CD4-positive, alpha-beta T cell treated with Interleukin-4 for 1 hour (primary cell): ENCODE measurements at regions not wholly inside any gene's neighbourhood (a gene's known extent, or its start where the extent isn't known, plus 50 kb on each side); places are given as distances from the start of the nearest gene placed in this dataset.
"Not testable (repeated sequence)": the region's sequence is repeated elsewhere in the genome, so short reads cannot be mapped to it uniquely, and the experiment has no call there.

ENCODE experiments used
- DNase-seq, 2 donors: peaks; one replicate each; pipeline ENCODE4 v3.0.0-alpha.2; 2020 to 2022

GRCh38 chr21:18723171-18723570 lies 319.6 kb upstream of the TMPRSS15 start:
- DNase-seq: no peak

- no peak for DNase-seq
Measured at GRCh38 chr21:18725653-18726052, 322.1 kb upstream of the TMPRSS15 start.

GRCh38 chr21:18741954-18742353 lies 338.4 kb upstream of the TMPRSS15 start:
- DNase-seq: no peak

- no peak for DNase-seq
Measured at GRCh38 chr21:18743531-18743930, 339.9 kb upstream of the TMPRSS15 start.

GRCh38 chr21:18744840-18745239 lies 341.3 kb upstream of the TMPRSS15 start:
- DNase-seq: no peak

GRCh38 chr21:18752894-18753293 lies 349.3 kb upstream of the TMPRSS15 start:
- not testable (repeated sequence) for DNase-seq

- not testable (repeated sequence) for DNase-seq
Measured at GRCh38 chr21:18756272-18756671, 352.7 kb upstream of the TMPRSS15 start.

- DNase-seq: no peak
Measured at GRCh38 chr21:18759267-18759666, 355.7 kb upstream of the TMPRSS15 start.

- DNase-seq: no peak
Measured at GRCh38 chr21:18759751-18760161, 356.2 kb upstream of the TMPRSS15 start.

- no peak for DNase-seq
Measured at GRCh38 chr21:18760247-18760646, 356.7 kb upstream of the TMPRSS15 start.

- no peak for DNase-seq
Measured at GRCh38 chr21:18764720-18765119, 361.1 kb upstream of the TMPRSS15 start.

GRCh38 chr21:18769599-18769998 lies 366.0 kb upstream of the TMPRSS15 start:
- DNase-seq: no peak

- DNase-seq: no peak
Measured at GRCh38 chr21:18771845-18772380, 368.3 kb upstream of the TMPRSS15 start.

GRCh38 chr21:18772404-18772803 lies 368.8 kb upstream of the TMPRSS15 start:
- no peak for DNase-seq

GRCh38 chr21:18772897-18773296 lies 369.3 kb upstream of the TMPRSS15 start:
- DNase-seq: no peak

- DNase-seq: no peak
Measured at GRCh38 chr21:18776936-18777335, 373.4 kb upstream of the TMPRSS15 start.

GRCh38 chr21:18782721-18783120 lies 379.1 kb upstream of the TMPRSS15 start:
- DNase-seq: no peak

- no peak for DNase-seq
Measured at GRCh38 chr21:18801468-18801867, 397.9 kb upstream of the TMPRSS15 start.

GRCh38 chr21:18803624-18804023 lies 400.0 kb upstream of the TMPRSS15 start:
- DNase-seq: no peak

- no peak for DNase-seq
Measured at GRCh38 chr21:18810136-18810535, 406.6 kb upstream of the TMPRSS15 start.

GRCh38 chr21:18812308-18812707 lies 408.7 kb upstream of the TMPRSS15 start:
- no peak for DNase-seq

- DNase-seq: no peak
Measured at GRCh38 chr21:18819507-18819906, 415.9 kb upstream of the TMPRSS15 start.

- no peak for DNase-seq
Measured at GRCh38 chr21:18826562-18826961, 423.0 kb upstream of the TMPRSS15 start.

- DNase-seq: no peak
Measured at GRCh38 chr21:18831942-18832676, 428.5 kb upstream of the TMPRSS15 start.

- no peak for DNase-seq
Measured at GRCh38 chr21:18832950-18833349, 429.4 kb upstream of the TMPRSS15 start.
